Gastroesophageal sphincter (tissue), 3 donors: ENCODE measurements at regions not wholly inside any gene's neighbourhood (a gene's known extent, or its start where the extent isn't known, plus 50 kb on each side); places are given as distances from the start of the nearest gene placed in this dataset.
"Not testable (repeated sequence)": the region's sequence is repeated elsewhere in the genome, so short reads cannot be mapped to it uniquely, and the experiment has no call there.

Experiments
- POLR2AphosphoS5 ChIP-seq: sonication (generic); formaldehyde crosslinking; IDR thresholded peaks from one replicate; pipeline ENCODE4 v1.6.1; 2017; ENCODE audit warnings: antibody characterized with exemption
- TF ChIP-seq, protein P1 (sequence below), 4 experiments: fragments of 200-600 bp in 2 of 4; fragments of 450-650 bp in 2 of 4; sonication (generic) in 1 of 4; IDR thresholded peaks; one replicate each; pipeline ENCODE4 v1.5.1; 2017 to 2019; ENCODE audit warnings: antibody characterized with exemption in 4 of 4, mild to moderate bottlenecking in 2 of 4, moderate library complexity in 2 of 4

DNA sequence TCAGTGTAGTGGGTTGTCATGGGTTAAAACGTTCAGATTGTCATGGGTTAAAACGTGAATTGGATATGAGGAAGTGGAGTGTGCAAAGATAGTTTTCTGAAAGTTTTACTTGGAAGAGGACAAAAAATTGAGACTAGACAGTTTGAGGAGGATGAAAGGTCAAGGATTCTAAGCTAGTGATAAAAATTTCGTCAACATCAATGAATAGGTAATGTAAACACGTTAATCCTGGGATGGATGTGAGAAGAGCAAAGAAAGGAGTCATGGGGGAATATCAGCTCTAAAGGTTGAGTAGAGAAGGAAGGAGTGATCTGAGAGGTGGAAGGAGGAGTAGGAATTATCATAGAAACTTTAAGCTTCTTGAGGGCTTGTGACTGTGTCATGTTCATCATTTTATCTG lies 109.2 kb downstream of the SYT15B start:
- TF ChIP-seq POLR2AphosphoS5: not testable (repeated sequence)
- TF ChIP-seq, protein P1, sequence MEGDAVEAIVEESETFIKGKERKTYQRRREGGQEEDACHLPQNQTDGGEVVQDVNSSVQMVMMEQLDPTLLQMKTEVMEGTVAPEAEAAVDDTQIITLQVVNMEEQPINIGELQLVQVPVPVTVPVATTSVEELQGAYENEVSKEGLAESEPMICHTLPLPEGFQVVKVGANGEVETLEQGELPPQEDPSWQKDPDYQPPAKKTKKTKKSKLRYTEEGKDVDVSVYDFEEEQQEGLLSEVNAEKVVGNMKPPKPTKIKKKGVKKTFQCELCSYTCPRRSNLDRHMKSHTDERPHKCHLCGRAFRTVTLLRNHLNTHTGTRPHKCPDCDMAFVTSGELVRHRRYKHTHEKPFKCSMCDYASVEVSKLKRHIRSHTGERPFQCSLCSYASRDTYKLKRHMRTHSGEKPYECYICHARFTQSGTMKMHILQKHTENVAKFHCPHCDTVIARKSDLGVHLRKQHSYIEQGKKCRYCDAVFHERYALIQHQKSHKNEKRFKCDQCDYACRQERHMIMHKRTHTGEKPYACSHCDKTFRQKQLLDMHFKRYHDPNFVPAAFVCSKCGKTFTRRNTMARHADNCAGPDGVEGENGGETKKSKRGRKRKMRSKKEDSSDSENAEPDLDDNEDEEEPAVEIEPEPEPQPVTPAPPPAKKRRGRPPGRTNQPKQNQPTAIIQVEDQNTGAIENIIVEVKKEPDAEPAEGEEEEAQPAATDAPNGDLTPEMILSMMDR (IDR thresholded peaks at IDR 0.05): not testable (repeated sequence)
